Liver (tissue), 7 donors: ENCODE measurements at regions not wholly inside any gene's neighbourhood (a gene's known extent, or its start where the extent isn't known, plus 50 kb on each side); places are given as distances from the start of the nearest gene placed in this dataset.

Source experiments
- DNase-seq: peaks from one replicate; pipeline ENCODE4 v3.0.0-alpha.2; 2017; ENCODE audit warnings: low spot score
- H3K27ac ChIP-seq, 2 donors: one replicate each; pipeline ENCODE4 v1.7.0; 2013; ENCODE audit warnings: inconsistent platforms in 2 of 2, low read length in 2 of 2, control low read depth in 1 of 2, low read depth in 1 of 2, mild to moderate bottlenecking in 1 of 2
- H3K27me3 ChIP-seq, 4 donors: one replicate each; pipeline versions ENCODE4 v1.6.1 to v1.7.0; 2013; ENCODE audit warnings: low read length in 3 of 4, inconsistent platforms in 1 of 4, mild to moderate bottlenecking in 1 of 4, moderate library complexity in 1 of 4; ENCODE audit not compliant: control insufficient read depth in 4 of 4, insufficient read depth in 4 of 4
- H3K36me3 ChIP-seq, 4 donors: one replicate each; pipeline versions ENCODE4 v1.6.1 to v1.7.0; 2013; ENCODE audit warnings: low read length in 3 of 4, mild to moderate bottlenecking in 3 of 4, low read depth in 1 of 4, moderate library complexity in 1 of 4; ENCODE audit not compliant: control insufficient read depth in 4 of 4, insufficient read depth in 3 of 4
- H3K4me1 ChIP-seq, 4 donors: one replicate each; pipeline versions ENCODE4 v1.6.1 to v1.7.0; 2013; ENCODE audit warnings: low read length in 3 of 4, mild to moderate bottlenecking in 3 of 4, moderate library complexity in 1 of 4; ENCODE audit not compliant: control insufficient read depth in 4 of 4, insufficient read depth in 4 of 4
- H3K4me3 ChIP-seq, 3 donors: one replicate each; pipeline versions ENCODE4 v1.6.1 to v1.7.0; 2013; ENCODE audit warnings: low read length in 3 of 3, control low read depth in 1 of 3, low read depth in 1 of 3, mild to moderate bottlenecking in 1 of 3
- H3K9ac ChIP-seq, 2 donors: one replicate each; pipeline ENCODE4 v1.7.0; 2013; ENCODE audit warnings: low read length in 2 of 2, mild to moderate bottlenecking in 2 of 2, moderate library complexity in 2 of 2, control low read depth in 1 of 2, low read depth in 1 of 2
- H3K9me3 ChIP-seq, 4 donors: one replicate each; pipeline versions ENCODE4 v1.6.1 to v1.7.0; 2013; ENCODE audit warnings: low read length in 3 of 4; ENCODE audit not compliant: control insufficient read depth in 4 of 4
- ATF3 ChIP-seq: IDR thresholded peaks from 2 replicates; pipeline ENCODE4 v1.6.1; 2016; ENCODE audit warnings: antibody characterized with exemption
- EGR1 ChIP-seq, 2 donors: IDR thresholded peaks; 2 replicates each; pipeline ENCODE4 v1.6.1; 2016 to 2018; ENCODE audit warnings: antibody characterized with exemption in 2 of 2, low read depth in 2 of 2
- FOXA1 ChIP-seq: IDR thresholded peaks from 2 replicates; pipeline ENCODE4 v1.6.1; 2016; ENCODE audit warnings: antibody characterized with exemption
- FOXA2 ChIP-seq: IDR thresholded peaks from 2 replicates; pipeline ENCODE4 v1.6.1; 2016; ENCODE audit warnings: antibody characterized with exemption
- GABPA ChIP-seq, 2 donors: IDR thresholded peaks in 1 of 2; conservative IDR thresholded peaks in 1 of 2; 2 replicates each; pipeline ENCODE4 v1.6.1; 2016; ENCODE audit warnings: antibody characterized with exemption in 2 of 2, mild to moderate bottlenecking in 1 of 2, moderate library complexity in 1 of 2
- HNF4A ChIP-seq, 2 donors: conservative IDR thresholded peaks; 2 replicates each; pipeline ENCODE4 v1.6.1; 2016; ENCODE audit warnings: antibody characterized with exemption in 2 of 2, mild to moderate bottlenecking in 2 of 2
- HNF4G ChIP-seq: IDR thresholded peaks from 2 replicates; pipeline ENCODE4 v1.6.1; 2016; ENCODE audit warnings: antibody characterized with exemption
- JUND ChIP-seq, 2 donors: IDR thresholded peaks; 2 replicates each; pipeline ENCODE4 v1.6.1; 2016; ENCODE audit warnings: antibody characterized with exemption in 2 of 2
- NR2F2 ChIP-seq: IDR thresholded peaks from 2 replicates; pipeline ENCODE4 v1.6.1; 2016; ENCODE audit warnings: antibody characterized with exemption
- REST ChIP-seq: IDR thresholded peaks from 2 replicates; pipeline ENCODE4 v1.6.1; 2016; ENCODE audit warnings: antibody characterized with exemption, mild to moderate bottlenecking
- RXRA ChIP-seq, 2 donors: IDR thresholded peaks; 2 replicates each; pipeline ENCODE4 v1.6.1; 2017 to 2018; ENCODE audit warnings: antibody characterized with exemption in 2 of 2, mild to moderate bottlenecking in 1 of 2
- SP1 ChIP-seq: IDR thresholded peaks from 2 replicates; pipeline ENCODE4 v1.6.1; 2018; ENCODE audit warnings: antibody characterized with exemption, mild to moderate bottlenecking
- TAF1 ChIP-seq: conservative IDR thresholded peaks from 2 replicates; pipeline ENCODE4 v1.6.1; 2016; ENCODE audit warnings: antibody characterized with exemption, mild to moderate bottlenecking
- YY1 ChIP-seq: IDR thresholded peaks from 2 replicates; pipeline ENCODE4 v1.6.1; 2016; ENCODE audit warnings: antibody characterized with exemption, mild to moderate bottlenecking
- WGBS: extraction: QIAGEN DNeasy Blood & Tissue Kit; methylation state at CpG from one replicate; pipeline ENCODE4 v1.1.7; 2013; 5-methylcytosine and 5-hydroxymethylcytosine counted together
- donor health status: healthy.
- donor health status: healthy.
- donor health status: healthy.
- donor health status: healthy.

- Histone ChIP-seq H3K36me3 (no peaks in the 10 kb centered on the region), H3K27ac (no peak overlapping the region), H3K27me3 (no peaks in the 10 kb centered on the region), H3K9ac (no peak overlapping the region), H3K4me3 (no peak overlapping the region), H3K9me3 (no peaks in the 10 kb centered on the region), H3K4me1 (no peaks in the 10 kb centered on the region)
- no peak for TF ChIP-seq RXRA (IDR thresholded peaks at IDR 0.05)
- no peak for TF ChIP-seq SP1
- no peak for TF ChIP-seq YY1
- no peak for TF ChIP-seq REST
- no peak for TF ChIP-seq EGR1 (IDR thresholded peaks at IDR 0.05; ENCODE audit: low read depth in 2 of 2)
- TF ChIP-seq FOXA1, result no peak
- no peak for TF ChIP-seq JUND (IDR thresholded peaks at IDR 0.05)
- no peak for TF ChIP-seq HNF4G
- no peak for TF ChIP-seq TAF1
- no peak for TF ChIP-seq NR2F2
- TF ChIP-seq GABPA (IDR thresholded peaks at IDR 0.05 in 1 of 2, conservative IDR thresholded peaks at IDR 0.05 in 1 of 2), result no peak
- DNase-seq, result no peak
- 60% methylated on average over 4 of the region's 4 CpGs for WGBS
Measured at GRCh38 chr4:177640864-177641263, 198.6 kb upstream of the AGA start.

DNA sequence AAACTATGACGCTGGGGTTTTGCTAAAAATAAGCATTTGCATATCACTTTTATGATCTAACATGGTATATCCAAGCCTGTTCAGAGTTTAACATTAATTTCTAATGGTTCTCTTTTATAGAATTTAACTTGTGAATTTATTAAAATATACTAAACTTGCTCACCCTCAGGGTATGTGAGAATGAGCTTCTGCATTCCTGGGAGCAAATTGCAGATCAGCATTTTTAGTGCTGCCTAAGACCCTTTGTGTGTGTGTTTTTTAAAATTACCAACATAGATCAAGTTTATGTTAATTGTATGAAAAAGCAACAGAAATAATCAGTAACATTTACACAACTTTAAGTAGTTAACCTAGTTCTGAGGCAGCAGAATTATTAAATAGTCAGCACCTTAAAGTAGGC is 218.0 kb upstream of the AGA start:
- no peaks in the 10 kb centered on the region for H3K27me3 ChIP-seq
- no peaks in the 10 kb centered on the region for H3K36me3 ChIP-seq
- H3K4me1 ChIP-seq, result no peaks in the 10 kb centered on the region
- no peak overlapping the region for H3K27ac ChIP-seq
- no peak overlapping the region for H3K9ac ChIP-seq
- no peak for TF ChIP-seq ATF3
- no peak for TF ChIP-seq HNF4G
- no peak for TF ChIP-seq RXRA (IDR thresholded peaks at IDR 0.05)
- TF ChIP-seq YY1, result no peak
- TF ChIP-seq FOXA1, result no peak
- TF ChIP-seq EGR1 (IDR thresholded peaks at IDR 0.05; ENCODE audit: low read depth in 2 of 2), result no peak
- TF ChIP-seq HNF4A (conservative IDR thresholded peaks at IDR 0.05), result no peak
- no peak for TF ChIP-seq JUND (IDR thresholded peaks at IDR 0.05)
- TF ChIP-seq NR2F2, result no peak
- no peak for TF ChIP-seq REST
- TF ChIP-seq FOXA2, result no peak
- TF ChIP-seq GABPA (IDR thresholded peaks at IDR 0.05 in 1 of 2, conservative IDR thresholded peaks at IDR 0.05 in 1 of 2), result no peak
- no peaks in the 10 kb centered on the region for H3K9me3 ChIP-seq
- DNase-seq, result no peak
- WGBS, result 73% methylated on average over 1 of the region's 1 CpG
- H3K4me3 ChIP-seq, result no peak overlapping the region
